Globus pallidus (tissue), 1 donor: ENCODE measurements at regions not wholly inside any gene's neighbourhood (a gene's known extent, or its start where the extent isn't known, plus 50 kb on each side); places are given as distances from the start of the nearest gene placed in this dataset.
"Not testable (repeated sequence)": the region's sequence is repeated elsewhere in the genome, so short reads cannot be mapped to it uniquely, and the experiment has no call there.

Experiments
- DNase-seq: peaks from one replicate; pipeline ENCODE4 v3.0.0-alpha.2; 2015; ENCODE audit warnings: low spot score

- DNase-seq = no peak
Observed at GRCh38 chr2:2588777-2589176, 257.7 kb upstream of the MYT1L start.

GRCh38 chr2:2587354-2587753, 256.3 kb upstream of the MYT1L start:
- DNase-seq = no peak

- no peak for DNase-seq
Observed at GRCh38 chr2:2586931-2587330, 255.9 kb upstream of the MYT1L start.

DNA sequence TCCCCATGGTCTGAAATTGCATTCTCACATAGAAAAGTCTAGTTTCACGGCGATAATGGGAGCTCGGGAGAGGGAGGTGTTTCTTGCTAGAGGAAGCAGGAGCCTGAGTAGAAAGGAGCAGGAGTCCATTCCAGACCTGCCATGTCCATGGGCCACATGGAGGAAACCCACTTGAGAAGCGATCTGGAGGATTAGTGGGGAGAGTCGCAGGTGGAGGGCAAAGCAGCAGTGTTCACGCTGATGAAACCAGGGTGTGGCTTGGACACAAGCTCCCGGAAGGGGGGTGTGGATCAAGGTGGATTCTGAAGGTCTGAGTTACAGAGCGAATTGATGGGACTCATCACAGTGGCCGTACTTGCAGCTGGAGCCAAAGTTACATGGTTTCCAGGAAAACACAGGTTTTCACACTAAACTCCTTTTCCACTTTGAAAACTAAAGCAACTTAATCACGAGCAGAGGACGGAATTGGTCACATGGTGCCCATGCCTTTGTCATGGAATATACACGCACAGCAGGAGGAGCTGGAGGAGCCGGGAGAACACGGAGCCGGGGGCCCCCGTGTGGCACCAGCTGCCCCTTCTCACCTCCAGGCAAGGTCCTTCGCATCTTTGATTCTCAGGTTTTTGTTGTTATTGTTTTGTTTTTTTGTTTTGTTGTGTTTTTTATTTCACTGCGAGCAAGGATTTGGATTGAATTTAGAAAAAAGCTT, 255.1 kb upstream of the MYT1L start:
- DNase-seq = no peak

- no peak for DNase-seq
Observed at GRCh38 chr2:2582998-2583545, 252.0 kb upstream of the MYT1L start.

DNA sequence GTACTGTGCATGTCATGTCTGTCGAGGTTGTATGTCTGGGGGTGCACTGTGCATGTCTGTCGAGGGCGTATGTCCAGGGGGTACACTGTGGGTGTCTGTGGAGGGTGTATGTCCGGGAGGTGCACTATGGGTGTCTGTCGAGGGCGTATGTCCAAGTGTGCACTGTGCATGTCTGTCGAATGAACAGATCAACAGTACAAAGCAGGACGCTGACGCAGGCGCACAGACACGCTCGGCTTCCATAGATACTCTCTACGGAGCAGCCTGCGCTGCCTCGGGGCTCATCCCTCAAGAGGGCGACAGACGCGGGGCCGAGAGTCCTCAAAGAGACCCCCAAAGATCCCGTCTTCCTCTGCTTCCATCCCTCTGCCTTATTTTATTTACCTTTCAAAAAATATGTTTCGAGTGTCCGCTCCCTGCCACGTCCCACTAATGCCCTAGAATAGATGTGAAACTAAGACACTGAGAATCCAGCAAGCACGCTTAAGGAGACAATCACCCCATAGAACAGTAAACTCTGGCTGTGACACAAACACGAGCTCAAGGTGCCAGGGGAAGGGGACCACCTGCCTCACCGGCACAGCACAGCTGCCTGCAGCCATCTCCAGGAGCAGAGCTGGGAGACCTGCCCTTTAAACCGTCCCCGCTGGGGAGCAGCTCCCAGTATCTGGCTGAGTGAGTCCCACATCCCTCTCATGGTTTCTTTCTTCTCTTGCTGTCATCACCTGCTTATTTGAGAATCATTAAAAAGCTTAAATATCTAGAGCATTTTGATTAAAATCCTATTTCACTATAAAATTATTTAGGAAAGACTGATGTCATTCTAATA, 250.5 kb upstream of the MYT1L start:
- no peak for DNase-seq

DNA sequence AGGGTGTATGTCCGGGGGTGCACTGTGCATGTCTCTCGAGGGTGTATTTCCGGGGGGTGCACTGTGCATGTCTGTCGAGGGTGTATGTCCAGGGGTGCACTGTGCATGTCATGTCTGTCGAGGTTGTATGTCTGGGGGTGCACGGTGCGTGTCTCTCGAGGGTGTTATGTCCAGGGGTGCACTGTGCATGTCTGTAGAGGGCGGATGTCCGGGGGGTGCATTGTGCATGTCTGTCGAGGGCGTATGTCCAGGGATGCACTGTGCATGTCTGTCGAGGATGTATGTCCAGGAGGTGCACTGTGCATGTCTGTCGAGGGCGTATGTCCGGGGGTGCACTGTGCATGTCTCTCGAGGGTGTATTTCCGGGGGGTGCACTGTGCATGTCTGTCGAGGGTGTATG, 249.8 kb upstream of the MYT1L start:
- DNase-seq = not testable (repeated sequence)

DNA sequence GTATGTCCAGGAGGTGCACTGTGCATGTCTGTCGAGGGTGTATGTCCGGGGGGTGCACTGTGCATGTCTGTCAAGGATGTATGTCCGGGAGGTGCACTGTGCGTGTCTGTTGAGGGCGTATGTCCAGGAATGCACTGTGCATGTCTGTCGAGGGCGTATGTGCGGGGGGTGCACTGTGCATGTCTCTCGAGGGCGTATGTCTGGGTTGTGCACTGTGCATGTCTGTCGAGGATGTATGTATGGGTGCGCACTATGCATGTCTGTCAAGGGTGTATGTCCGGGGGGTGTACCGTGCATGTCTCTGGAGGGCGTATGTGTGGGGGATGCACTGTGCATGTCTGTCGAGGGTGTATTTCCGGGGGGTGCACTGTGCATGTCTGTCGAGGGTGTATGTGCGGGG, 249.3 kb upstream of the MYT1L start:
- DNase-seq = no peak

DNA sequence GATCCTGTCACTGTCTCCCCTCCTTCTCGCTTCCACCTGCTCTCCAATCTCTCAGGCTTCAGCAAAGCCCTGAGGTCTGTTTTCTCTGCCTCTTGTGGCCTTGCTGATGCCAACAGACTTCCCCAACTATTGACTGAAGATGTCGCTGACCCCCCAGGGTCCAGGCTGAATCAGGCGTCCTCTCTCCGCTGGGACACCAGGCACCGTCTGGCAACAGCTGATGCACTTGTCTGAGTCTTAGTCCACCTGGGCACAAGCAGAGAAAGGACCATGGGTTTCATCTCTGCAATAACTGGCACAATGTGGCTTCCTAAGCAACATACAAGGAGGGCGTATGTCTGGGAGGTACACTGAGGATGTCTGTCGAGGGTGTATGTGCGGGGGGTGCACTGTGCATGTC, 248.7 kb upstream of the MYT1L start:
- DNase-seq = no peak

GRCh38 chr2:2577407-2577831, 246.3 kb upstream of the MYT1L start:
- peak; percentile 91 for DNase-seq

DNA sequence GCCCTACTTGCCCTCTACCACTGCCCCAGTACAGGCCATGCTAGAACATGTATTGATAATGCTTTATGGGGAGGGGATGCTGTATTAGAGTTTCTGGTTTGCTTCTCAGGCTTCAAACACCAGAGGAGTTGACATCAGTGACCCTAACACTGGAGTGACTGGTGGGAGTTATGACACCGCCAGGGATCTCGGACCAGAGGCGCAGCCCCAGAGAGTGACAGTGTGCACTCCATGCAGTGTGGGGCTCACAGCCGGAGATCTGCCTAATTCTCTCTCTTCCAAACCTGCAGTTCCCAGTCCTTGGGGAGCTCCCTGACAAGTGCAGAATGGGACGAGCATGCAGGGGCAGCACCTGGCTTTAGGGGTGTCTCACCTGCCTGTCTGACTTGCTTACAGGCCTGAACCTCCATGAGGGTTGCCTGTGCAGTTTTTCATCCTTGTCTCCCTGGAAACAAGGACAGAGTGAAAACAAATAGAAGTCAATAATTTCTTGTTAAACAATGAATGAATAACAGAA, 244.9 kb upstream of the MYT1L start:
- no peak for DNase-seq

DNA sequence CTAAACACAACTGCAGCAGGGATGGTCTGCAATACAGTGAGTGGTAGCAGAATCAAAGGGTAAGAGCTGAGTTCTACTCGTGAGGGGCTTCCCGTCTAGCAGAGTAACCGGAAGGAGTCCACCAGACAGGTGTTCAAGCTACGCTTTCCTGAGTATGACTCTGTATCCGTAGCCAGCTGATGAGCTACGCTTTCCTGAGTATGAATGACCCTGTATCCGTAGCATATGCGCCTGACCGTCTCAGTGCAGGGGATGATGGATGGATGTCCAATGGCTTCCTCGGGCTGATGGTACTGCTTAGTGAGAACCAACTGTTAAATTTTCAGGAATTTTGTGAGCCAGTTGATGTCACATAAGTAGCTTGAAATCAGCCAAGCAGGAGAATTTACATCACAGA, 244.1 kb upstream of the MYT1L start:
- DNase-seq = no peak

GRCh38 chr2:2574401-2575180, 243.5 kb upstream of the MYT1L start:
- no peak for DNase-seq

DNA sequence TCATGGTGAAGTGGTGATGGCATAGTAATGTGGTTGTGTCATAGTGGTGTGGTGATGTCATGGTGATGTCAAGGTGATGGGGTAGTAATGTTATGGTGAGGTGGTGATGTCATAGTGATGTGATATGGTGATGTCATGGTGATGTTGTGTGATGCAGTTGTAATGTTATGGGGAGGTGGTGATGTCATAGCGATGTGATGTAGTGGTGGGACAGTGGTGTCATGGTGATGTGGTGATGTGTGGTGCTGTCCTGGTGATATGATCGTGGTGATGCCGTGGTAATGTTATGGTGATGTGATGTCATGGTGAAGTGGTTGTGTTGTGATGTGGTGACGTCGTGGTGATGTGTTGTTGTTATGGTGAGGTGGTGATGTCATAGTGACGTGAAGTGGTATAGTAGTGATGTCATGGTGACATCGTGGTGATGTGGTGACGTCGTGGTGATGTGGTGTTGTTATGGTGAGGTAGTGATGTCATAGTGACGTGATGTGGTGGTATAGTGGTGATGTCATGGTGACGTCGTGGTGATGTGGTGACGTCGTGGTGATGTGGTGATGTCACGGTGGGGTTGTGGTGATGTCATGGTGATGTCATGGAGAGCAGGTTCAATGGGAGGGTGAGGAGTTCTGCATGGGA, 242.7 kb upstream of the MYT1L start:
- no peak for DNase-seq

DNA sequence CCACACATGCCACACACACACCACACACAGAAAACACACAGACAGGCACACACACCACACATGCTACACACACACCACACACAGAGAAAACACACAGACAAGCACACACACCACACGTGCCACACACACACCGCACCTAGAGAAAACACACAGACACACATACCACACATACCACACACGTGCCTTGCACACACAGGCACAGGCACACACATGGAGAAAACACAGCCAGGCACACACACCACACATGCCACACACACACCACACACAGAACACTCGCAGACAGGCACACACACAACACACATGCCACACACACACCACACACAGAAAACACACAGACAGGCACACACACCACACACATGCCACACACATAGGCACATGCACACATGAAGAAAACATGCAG, 242.1 kb upstream of the MYT1L start:
- no peak for DNase-seq

DNA sequence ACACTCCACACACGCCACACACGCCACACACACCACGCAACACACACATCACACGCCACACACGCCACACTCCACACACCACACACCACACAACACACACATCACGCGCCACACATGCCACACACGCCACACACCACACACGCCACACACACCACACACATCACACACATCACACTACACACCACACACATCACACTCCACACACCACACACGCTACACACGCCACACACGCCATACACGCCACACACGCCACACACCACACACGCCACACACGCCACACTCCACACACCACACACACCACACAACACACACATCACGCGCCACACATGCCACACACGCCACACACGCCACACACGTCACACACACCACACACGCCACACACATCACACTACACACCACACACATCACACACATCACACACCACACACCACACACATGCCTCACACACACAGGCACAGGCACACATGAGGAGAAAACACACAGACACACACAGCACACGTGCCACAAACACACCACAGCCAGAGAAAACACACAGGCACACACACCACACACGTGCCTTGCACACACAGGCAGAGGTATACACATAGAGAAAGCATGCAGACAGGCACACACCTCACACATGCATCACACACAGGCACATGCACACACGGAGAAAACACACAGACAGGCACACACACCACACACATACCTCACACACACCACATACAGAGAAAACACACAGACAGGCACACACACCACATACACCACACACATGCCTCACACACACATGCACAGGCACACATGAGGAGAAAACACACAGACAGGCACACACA, 241.5 kb upstream of the MYT1L start:
- no peak for DNase-seq

DNA sequence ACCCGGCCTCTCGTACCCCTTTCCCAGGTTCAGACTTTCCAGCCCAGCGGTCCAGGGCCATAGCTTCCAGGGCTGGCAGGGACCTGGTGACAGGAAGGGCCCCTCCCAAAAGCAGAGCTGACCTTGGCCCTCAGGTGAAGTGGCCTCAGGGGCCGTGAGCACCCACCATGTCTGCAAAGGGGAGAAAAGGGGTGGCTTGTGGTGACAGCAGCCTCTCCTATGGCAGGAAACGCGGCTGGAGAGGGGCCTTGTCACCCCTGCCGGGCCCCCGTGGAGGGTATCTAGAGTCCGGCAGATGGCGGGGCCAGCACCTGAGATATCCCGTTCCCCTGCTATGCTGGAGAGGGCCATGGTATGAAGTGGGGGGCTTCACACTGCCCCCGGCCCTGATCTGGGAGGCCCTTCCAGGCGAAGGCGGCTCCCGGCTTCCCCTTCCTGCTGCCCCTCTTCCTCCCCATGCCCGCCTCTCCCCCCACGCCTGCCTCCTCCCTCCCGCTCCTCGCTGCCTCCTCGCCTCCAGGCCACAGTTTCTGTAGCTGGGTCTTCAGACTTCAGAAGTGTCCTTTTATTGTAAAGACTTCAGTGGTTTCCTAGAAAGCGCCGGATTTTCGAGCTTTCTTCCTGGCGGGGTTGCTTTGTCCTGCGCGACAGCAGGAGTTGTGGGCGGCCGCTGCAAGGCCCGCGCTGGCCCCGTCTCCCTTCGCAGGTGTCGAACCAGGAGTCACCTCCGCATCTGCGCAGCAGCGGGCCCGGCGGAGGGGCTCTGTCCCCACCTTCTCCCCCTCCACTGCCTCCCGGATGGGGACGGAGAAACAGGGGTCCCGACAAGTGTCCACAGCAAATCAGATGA, 240.5 kb upstream of the MYT1L start:
- no peak for DNase-seq

GRCh38 chr2:2570871-2571270, 239.8 kb upstream of the MYT1L start:
- DNase-seq = no peak

- no peak for DNase-seq
Observed at GRCh38 chr2:2570360-2570759, 239.3 kb upstream of the MYT1L start.

- DNase-seq = no peak
Observed at GRCh38 chr2:2569836-2570235, 238.8 kb upstream of the MYT1L start.
